Hippocampal formation (tissue), 2 donors: ENCODE measurements at regions not wholly inside any gene's neighbourhood (a gene's known extent, or its start where the extent isn't known, plus 50 kb on each side); places are given as distances from the start of the nearest gene placed in this dataset.
A peak's percentile ranks its signal among the peaks of the same experiment; 100 is the strongest.

Experiments
- DNase-seq, 2 donors: peaks; one replicate each; lab custom pipeline; 2025; lab: John Stamatoyannopoulos, UW

GRCh38 chr4:57607566-57608180 lies 497.5 kb upstream of the IGFBP7 start:
- DNase-seq = no peak

- DNase-seq = no peak
These were observed 495.2 kb upstream of the IGFBP7 start for GRCh38 chr4:57605376-57605775.

- no peak for DNase-seq
These were observed 492.0 kb upstream of the IGFBP7 start for GRCh38 chr4:57602141-57602540.

- no peak for DNase-seq
These were observed 480.9 kb upstream of the IGFBP7 start for GRCh38 chr4:57591073-57591472.

- no peak for DNase-seq
These were observed 478.4 kb upstream of the IGFBP7 start for GRCh38 chr4:57588557-57588956.

DNA sequence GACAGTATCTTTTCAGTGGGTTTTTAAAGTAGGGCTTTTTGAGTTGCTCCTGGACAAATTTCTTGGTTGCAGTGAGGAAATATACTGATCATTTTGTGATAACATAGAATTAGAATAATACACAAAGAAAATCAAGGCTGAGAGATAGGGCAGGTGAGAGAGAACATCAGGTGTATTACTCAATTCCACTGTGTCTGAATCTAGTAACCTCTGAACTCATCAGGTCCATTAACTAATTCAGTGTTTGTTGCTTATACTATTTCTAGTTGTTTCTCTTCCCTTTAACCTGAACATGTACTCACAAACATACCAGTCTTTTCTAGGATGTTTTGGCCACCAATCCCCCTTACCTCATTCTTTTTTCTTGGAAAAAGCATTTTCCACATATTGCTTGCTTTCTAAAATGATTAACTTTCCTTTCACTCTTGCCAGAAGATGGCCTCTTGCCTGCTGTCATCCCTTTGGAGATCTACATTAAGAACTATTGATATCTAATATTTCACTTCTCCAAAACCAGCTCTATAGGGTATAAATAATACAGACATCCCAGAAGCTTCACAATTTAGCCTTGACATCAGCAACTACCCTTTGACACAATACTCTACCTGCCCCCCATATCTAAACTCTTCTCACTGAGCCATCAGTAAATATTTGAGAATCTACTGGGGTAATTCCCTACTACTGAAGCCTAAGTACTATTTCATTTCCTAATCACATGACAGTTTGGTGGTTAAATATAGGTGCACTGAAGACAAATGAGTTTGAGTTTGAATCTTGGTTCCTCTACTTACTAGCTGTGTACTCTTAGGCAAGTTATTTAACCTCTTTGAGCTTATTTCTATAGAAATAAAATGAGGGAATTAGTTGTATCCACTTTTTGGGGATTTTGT lies 470.8 kb upstream of the IGFBP7 start:
- no peak for DNase-seq

DNA sequence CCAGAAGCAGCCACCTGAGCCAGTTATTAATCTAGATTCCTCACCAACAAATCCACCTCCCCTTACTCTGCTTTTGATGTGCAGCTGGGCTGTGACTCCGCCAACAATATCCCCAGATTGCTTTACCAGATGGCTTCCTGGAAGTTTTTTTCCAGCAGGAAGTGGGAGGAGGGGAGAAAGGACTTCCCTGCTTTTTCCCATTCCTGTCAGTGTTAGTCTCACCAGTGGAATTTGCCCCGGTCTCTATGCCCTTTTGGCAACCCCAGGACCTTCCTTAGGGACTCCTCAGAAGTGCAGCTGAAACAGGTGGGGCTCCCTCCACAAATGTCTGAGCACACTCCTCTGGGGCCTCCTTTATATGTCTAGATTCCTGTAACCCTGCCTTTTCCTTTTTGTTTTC lies 465.2 kb upstream of the IGFBP7 start:
- DNase-seq = no peak

GRCh38 chr4:57554556-57555092 lies 444.4 kb upstream of the IGFBP7 start:
- peak in 1 of 2 donors; percentile 1 for DNase-seq

DNA sequence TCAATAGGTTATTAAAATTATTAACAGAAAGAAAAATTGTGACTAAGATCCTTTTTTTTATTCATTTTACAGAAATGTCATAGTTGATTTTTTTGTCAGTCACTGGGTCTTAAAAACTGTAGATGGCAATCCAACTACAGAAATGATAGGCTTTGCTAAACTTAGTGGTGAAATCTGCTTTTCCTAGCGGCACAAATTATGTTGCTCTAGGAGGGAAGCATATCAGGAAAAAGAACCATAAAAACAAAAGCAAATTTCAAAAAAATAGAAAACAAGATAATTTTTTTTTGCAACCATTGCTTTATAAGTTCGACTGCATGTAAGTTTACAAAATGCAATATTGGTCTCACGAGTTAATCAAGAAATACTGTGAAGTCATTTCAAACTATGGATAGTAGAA lies 443.5 kb upstream of the IGFBP7 start:
- peak in 1 of 2 donors; percentile 11 for DNase-seq

GRCh38 chr4:57550198-57550597 lies 440.0 kb upstream of the IGFBP7 start:
- DNase-seq = peak in 1 of 2 donors; percentile 2

DNA sequence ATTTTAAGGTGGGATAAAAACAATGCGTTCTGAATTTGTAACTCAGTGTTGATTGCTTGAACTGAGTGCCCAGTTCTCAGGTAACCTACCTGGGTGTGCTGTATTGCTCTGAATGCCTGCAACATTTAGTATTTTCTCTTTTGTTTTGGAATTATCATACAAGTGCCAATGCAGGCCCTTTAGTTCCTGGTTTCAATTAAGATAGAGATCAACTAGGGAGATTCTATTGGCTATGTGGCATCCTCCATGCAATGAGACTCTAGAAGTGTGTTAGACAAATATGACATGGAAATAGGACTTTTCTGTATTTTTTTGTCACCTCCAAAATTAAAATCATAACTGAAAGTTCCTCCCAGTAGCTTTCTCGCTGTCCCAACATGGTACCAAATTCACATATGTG lies 438.7 kb upstream of the IGFBP7 start:
- DNase-seq = no peak

DNA sequence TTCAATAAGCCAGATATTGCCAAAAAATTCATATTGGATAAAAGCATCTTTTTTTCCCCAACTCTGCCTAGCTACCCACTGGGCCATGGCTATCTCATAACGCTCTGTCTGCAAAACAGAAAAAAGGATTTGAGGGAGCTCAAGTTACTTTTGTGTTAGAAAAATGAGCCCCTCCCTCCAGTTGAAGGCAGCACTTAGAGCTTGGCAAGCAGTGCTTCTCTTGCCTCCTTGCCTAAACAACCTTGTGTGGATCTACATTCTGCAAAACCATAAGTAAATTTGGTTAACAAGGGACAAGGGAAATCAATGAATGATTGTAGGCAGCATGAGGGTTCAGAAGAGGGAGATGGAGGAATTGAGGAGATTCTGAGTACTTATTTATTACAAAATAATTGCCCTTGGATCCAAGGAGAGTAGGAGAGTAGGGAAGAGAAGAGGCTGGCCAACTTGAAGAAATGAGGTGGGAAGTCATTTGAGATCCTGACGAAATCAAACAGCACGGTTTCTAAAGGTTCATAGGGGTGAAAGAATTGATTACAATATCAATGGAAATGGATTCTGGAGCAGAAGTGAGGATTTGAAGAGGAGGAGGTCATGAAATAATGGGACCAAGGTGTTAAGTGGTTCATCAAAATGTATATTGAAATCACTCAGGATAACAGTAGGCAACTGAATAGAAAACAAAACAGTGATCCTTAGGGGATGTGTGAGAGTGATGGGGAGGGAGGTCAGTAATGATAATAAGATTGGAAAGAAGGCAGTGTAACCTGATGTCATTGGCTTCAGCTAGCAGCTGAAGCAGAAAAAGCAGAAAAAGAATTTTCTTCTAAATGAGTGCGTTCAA lies 434.8 kb upstream of the IGFBP7 start:
- DNase-seq = no peak

DNA sequence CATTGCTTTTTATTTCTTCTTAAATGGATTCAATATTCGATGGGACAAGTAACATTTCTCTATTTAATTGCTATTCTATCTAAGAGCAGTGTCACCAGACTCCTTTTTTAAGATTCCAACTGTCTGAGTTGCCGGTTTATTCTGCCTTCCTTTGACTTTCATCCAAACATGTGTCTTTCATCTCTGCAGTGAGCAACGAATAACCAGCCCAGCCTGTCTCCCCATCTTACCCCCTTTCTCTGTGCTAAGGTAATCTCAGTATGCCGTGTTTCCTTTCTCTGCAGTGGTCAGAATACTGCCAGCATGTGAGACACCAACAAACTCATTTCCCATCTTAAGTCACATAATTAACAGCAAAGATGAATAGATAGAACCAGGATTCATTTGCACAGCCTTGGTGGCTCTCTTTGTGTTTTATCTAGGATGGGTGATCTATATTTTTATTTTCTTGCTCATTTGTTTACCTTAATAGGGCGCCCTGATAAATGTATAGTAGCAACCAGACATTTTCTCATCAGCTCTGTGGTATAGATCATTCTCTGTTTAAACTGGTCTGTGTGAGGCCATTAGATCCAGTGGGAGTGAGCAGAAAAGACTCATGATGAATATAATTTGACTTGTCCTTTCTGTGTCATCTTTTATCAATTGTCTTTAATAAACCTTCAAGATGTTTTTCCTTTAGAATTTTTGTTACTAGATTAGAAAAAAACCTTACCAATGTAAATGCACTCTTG lies 394.8 kb upstream of the IGFBP7 start:
- no peak for DNase-seq

- no peak for DNase-seq
These were observed 394.0 kb upstream of the IGFBP7 start for GRCh38 chr4:57504139-57504538.

DNA sequence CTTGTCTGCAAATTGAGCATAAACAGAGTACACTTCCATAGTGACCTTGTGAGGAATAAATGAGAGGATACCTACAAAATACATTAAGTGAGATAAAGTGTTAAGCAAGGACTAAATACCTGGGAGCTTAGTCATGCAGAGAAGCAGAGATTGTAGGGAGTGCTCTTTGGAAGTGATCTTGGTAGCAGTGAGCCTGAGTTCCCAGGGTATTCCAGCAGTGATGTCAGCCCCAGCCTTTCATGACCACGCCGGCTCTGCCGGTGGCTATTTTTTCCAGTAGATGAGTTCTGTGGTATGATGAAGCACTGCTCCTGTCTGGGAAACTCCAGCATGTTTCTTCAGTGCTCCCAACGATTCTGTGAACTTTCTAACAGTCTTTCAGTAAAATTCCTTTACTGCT lies 391.5 kb upstream of the IGFBP7 start:
- no peak for DNase-seq

DNA sequence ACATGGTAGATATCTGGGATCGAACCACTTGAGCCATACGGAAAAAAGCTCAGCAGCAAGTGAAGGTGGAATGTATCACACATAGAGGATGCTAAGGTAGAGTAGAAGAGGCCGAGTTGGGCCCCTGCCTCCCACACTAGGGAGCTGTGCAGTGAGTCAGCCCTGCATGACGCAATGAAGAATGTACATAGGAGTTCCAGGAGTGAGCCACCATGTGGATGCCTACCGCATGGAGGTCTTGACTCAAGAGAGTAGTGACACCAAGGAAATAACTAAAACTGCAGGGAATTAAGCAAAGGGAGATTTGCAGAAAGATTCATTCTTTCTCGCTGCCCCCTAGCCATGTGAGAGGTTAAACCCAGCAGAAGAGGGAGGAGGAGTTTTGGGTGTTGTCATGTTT lies 389.6 kb upstream of the IGFBP7 start:
- no peak for DNase-seq

DNA sequence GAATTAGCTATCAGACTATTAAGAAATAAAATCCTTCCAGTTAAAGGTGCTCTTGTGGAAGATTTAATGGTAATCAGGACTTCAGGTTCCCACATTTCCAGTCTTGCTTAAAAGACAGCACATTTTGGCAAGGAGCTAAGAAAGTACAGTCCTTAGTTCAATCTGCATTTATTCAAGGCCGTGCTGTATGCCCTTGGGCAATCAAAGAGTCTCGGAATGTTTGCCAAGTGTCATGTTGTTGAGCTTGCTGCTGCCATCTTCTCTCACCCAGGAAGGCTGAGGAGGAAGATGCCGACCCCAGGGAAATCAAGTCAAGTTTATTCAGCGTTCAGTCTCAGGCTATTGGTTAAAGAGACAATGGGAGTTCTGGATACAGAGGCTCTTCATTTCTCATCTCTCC lies 388.1 kb upstream of the IGFBP7 start:
- DNase-seq = no peak

GRCh38 chr4:57496697-57497471 lies 386.7 kb upstream of the IGFBP7 start:
- no peak for DNase-seq

- DNase-seq = no peak
These were observed 384.6 kb upstream of the IGFBP7 start for GRCh38 chr4:57494821-57495220.

DNA sequence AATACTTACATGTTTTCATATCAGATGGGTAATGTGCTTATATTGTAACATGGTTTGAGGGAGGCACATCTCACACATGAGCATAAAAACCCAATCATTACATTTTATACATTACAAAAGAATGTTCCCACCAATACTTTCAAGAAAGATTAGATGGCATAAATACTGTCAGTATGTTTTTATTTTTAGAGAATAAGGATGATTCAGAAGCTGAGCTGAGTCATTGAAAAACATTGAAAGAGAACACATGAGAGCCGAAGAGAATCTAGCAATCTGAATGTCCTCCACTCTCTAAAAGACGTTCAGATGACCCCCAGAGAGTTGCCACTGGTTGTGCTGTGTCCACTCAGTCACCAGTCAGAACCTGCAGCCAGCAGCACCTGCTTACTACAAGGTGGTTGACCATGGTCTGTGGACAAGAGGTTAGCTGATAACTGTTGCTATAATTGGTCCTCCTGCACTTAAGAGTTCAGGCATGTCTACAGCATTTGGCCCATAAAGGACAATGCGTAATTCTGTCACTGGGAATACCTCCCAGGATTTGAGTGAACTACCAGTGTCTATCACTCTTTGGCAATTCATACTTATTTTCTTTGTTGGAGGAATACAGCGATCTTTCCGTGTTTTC lies 382.2 kb upstream of the IGFBP7 start:
- no peak for DNase-seq
